ENCODE measurements at regions not wholly inside any gene's neighbourhood (a gene's known extent, or its start where the extent isn't known, plus 50 kb on each side); places are given as distances from the start of the nearest gene placed in this dataset.

- DNase-seq (ENCODE audit: low spot score) = no peak
Observed at GRCh38 chr3:41041899-41042298, 157.4 kb upstream of the CTNNB1 start.

GRCh38 chr3:41044523-41044922 lies 154.8 kb upstream of the CTNNB1 start:
- no peak for DNase-seq (ENCODE audit: low spot score)

GRCh38 chr3:41045491-41045890 lies 153.8 kb upstream of the CTNNB1 start:
- no peak for DNase-seq (ENCODE audit: low spot score)

- DNase-seq (ENCODE audit: low spot score) = no peak
Observed at GRCh38 chr3:41050144-41050543, 149.2 kb upstream of the CTNNB1 start.

- DNase-seq (ENCODE audit: low spot score) = no peak
Observed at GRCh38 chr3:41053220-41053619, 146.1 kb upstream of the CTNNB1 start.

GRCh38 chr3:41060106-41060505 lies 139.2 kb upstream of the CTNNB1 start:
- no peak for DNase-seq (ENCODE audit: low spot score)

GRCh38 chr3:41064070-41064469 lies 135.2 kb upstream of the CTNNB1 start:
- DNase-seq (ENCODE audit: low spot score) = no peak

GRCh38 chr3:41064526-41064925 lies 134.8 kb upstream of the CTNNB1 start:
- DNase-seq (ENCODE audit: low spot score) = no peak

- no peak for DNase-seq (ENCODE audit: low spot score)
Observed at GRCh38 chr3:41065340-41065739, 134.0 kb upstream of the CTNNB1 start.

- DNase-seq (ENCODE audit: low spot score) = no peak
Observed at GRCh38 chr3:41073190-41073589, 126.1 kb upstream of the CTNNB1 start.

GRCh38 chr3:41075975-41076374 lies 123.3 kb upstream of the CTNNB1 start:
- no peak for DNase-seq (ENCODE audit: low spot score)

- DNase-seq (ENCODE audit: low spot score) = no peak
Observed at GRCh38 chr3:41076399-41076798, 122.9 kb upstream of the CTNNB1 start.

- no peak for DNase-seq (ENCODE audit: low spot score)
Observed at GRCh38 chr3:41080141-41080540, 119.2 kb upstream of the CTNNB1 start.

- no peak for DNase-seq (ENCODE audit: low spot score)
Observed at GRCh38 chr3:41088882-41089281, 110.4 kb upstream of the CTNNB1 start.

GRCh38 chr3:41089566-41089965 lies 109.7 kb upstream of the CTNNB1 start:
- no peak for DNase-seq (ENCODE audit: low spot score)

- DNase-seq (ENCODE audit: low spot score) = no peak
Observed at GRCh38 chr3:41092844-41093243, 106.5 kb upstream of the CTNNB1 start.

GRCh38 chr3:41093476-41093875 lies 105.8 kb upstream of the CTNNB1 start:
- no peak for DNase-seq (ENCODE audit: low spot score)

- DNase-seq (ENCODE audit: low spot score) = no peak
Observed at GRCh38 chr3:41094351-41094750, 105.0 kb upstream of the CTNNB1 start.

- no peak for DNase-seq (ENCODE audit: low spot score)
Observed at GRCh38 chr3:41095702-41096101, 103.6 kb upstream of the CTNNB1 start.

GRCh38 chr3:41097896-41098496 lies 101.3 kb upstream of the CTNNB1 start:
- DNase-seq (ENCODE audit: low spot score) = no peak

GRCh38 chr3:41101231-41101630 lies 98.1 kb upstream of the CTNNB1 start:
- no peak for DNase-seq (ENCODE audit: low spot score)

- peak; percentile 12 for DNase-seq (ENCODE audit: low spot score)
Observed at GRCh38 chr3:41102053-41102556, 97.2 kb upstream of the CTNNB1 start.

GRCh38 chr3:41102750-41103149 lies 96.6 kb upstream of the CTNNB1 start:
- no peak for DNase-seq (ENCODE audit: low spot score)

- no peak for DNase-seq (ENCODE audit: low spot score)
Observed at GRCh38 chr3:41103200-41103599, 96.1 kb upstream of the CTNNB1 start.

GRCh38 chr3:41104147-41104546 lies 95.2 kb upstream of the CTNNB1 start:
- no peak for DNase-seq (ENCODE audit: low spot score)
